22Rv1 (cell line): ENCODE measurements at regions not wholly inside any gene's neighbourhood (a gene's known extent, or its start where the extent isn't known, plus 50 kb on each side); places are given as distances from the start of the nearest gene placed in this dataset.

Experiments
- CTCF ChIP-seq: fragments of 450-650 bp; IDR thresholded peaks from 2 replicates; pipeline ENCODE4 v1.5.1; 2017; ENCODE audit warnings: mild to moderate bottlenecking
- ZFX ChIP-seq: fragments of 450-650 bp; IDR thresholded peaks from 2 replicates; pipeline ENCODE4 v1.6.1; 2017; ENCODE audit warnings: antibody characterized with exemption, borderline replicate concordance

- TF ChIP-seq CTCF = no peak
- TF ChIP-seq ZFX = no peak
These were observed 385.2 kb upstream of the PIK3C3 start for GRCh38 chr18:41569867-41570266.
